ENCODE measurements at regions not wholly inside any gene's neighbourhood (a gene's known extent, or its start where the extent isn't known, plus 50 kb on each side); places are given as distances from the start of the nearest gene placed in this dataset.

DNA sequence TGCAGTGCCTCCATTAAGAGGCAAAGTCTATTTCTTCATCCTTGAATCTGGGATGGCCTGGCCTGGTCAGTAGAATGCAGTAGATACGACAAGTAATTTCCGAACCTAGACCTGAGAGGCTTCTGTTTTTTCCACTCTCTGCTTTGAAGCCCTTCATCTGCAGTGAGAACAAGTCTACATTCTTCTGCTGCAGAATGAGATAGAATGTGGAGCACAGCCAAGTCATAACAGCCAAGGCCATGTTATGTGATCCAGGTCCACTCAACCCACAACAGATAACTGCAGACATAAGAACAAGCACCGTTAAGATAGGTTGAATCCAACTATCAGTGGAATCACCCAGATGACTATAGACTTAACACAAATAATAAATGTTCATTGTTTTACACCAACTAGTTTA lies 1297.7 kb downstream of the C4orf33 start:
- no peak for TF ChIP-seq CTCF (IDR thresholded peaks at IDR 0.05)
- no peak overlapping the region for H3K27ac ChIP-seq
- H3K9ac ChIP-seq = no peak overlapping the region
- no peak overlapping the region for H3K4me2 ChIP-seq (ENCODE audit: low read length)
- no peak overlapping the region for H3K4me3 ChIP-seq (ENCODE audit: low read depth, low read length)
- no peaks in the 10 kb centered on the region for H3K9me3 ChIP-seq (ENCODE audit: control insufficient read depth, low read length)
- no peak overlapping the region for H2AFZ ChIP-seq
- no peaks in the 10 kb centered on the region for H3K79me2 ChIP-seq
- no peaks in the 10 kb centered on the region for H3K27me3 ChIP-seq (ENCODE audit: control insufficient read depth, insufficient read depth, low read length)
- no peaks in the 10 kb centered on the region for H3K4me1 ChIP-seq
- no peaks in the 10 kb centered on the region for H3K36me3 ChIP-seq (ENCODE audit: control insufficient read depth, insufficient read depth, low read length)

- Histone ChIP-seq H3K27ac (no peak overlapping the region), H3K4me3 (ENCODE audit: low read depth, low read length) (no peak overlapping the region), H3K36me3 (ENCODE audit: control insufficient read depth, insufficient read depth, low read length) (no peaks in the 10 kb centered on the region), H3K79me2 (no peaks in the 10 kb centered on the region), H3K9ac (no peak overlapping the region), H3K4me2 (ENCODE audit: low read length) (no peak overlapping the region), H2AFZ (no peak overlapping the region), H3K9me3 (ENCODE audit: control insufficient read depth, low read length) (no peaks in the 10 kb centered on the region), H3K4me1 (no peaks in the 10 kb centered on the region), H3K27me3 (ENCODE audit: control insufficient read depth, insufficient read depth, low read length) (no peaks in the 10 kb centered on the region)
- TF ChIP-seq CTCF (IDR thresholded peaks at IDR 0.05) = no peak
Observed at GRCh38 chr4:130395871-130396270, 1299.9 kb downstream of the C4orf33 start.

DNA sequence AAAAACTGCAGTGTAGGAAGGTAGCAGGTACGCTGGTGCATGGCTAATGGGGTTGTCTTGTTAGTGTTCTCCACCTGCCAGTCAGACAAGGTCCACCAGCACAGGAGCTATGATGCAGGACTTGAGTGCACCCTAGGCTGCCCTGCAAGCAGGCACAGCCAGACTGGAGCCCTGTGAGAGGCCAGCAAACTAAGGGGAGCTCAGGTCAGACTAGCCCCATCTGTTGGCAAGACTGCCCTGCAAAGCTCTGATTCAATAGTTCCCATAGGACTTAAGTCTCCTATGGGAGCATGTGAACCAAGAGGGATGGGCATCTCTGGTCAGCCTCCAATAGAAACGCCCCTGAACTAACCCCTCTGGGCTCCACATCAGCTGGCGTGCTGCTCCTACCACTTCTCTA lies 1307.3 kb downstream of the C4orf33 start:
- Histone ChIP-seq H3K79me2 (no peaks in the 10 kb centered on the region), H3K4me2 (ENCODE audit: low read length) (no peak overlapping the region), H3K27me3 (ENCODE audit: control insufficient read depth, insufficient read depth, low read length) (no peaks in the 10 kb centered on the region), H3K4me3 (ENCODE audit: low read depth, low read length) (no peak overlapping the region), H3K9me3 (ENCODE audit: control insufficient read depth, low read length) (no peaks in the 10 kb centered on the region), H2AFZ (no peak overlapping the region), H3K36me3 (ENCODE audit: control insufficient read depth, insufficient read depth, low read length) (no peaks in the 10 kb centered on the region), H3K9ac (no peak overlapping the region), H3K27ac (no peak overlapping the region), H3K4me1 (no peaks in the 10 kb centered on the region)
- no peak for TF ChIP-seq CTCF (IDR thresholded peaks at IDR 0.05)

DNA sequence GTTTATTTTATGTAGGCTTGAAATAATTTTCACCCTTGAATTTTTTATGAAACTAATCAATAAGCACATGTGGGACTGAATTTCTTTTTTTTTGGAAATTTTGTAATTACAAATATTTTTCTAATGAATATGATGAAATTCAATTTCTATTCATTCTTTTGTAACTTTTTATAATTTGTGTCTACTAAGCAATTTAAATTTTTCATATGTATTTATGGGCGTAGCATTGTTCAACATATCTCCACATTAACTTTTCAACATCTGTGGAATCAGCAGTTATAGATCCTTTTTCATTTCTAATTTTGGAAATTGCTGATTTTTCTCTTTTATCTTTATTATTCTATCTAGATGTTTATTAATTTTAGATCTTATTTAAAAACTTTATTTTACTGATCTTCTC lies 1320.3 kb downstream of the C4orf33 start:
- H3K27ac ChIP-seq = no peak overlapping the region
- H3K4me2 ChIP-seq (ENCODE audit: low read length) = no peak overlapping the region
- H3K9me3 ChIP-seq (ENCODE audit: control insufficient read depth, low read length) = no peaks in the 10 kb centered on the region
- H3K27me3 ChIP-seq (ENCODE audit: control insufficient read depth, insufficient read depth, low read length) = no peaks in the 10 kb centered on the region
- H3K4me3 ChIP-seq (ENCODE audit: low read depth, low read length) = no peak overlapping the region
- no peak overlapping the region for H3K9ac ChIP-seq
- H2AFZ ChIP-seq = no peak overlapping the region
- no peak for TF ChIP-seq CTCF (IDR thresholded peaks at IDR 0.05)
- H3K79me2 ChIP-seq = no peaks in the 10 kb centered on the region
- no peaks in the 10 kb centered on the region for H3K36me3 ChIP-seq (ENCODE audit: control insufficient read depth, insufficient read depth, low read length)
- no peaks in the 10 kb centered on the region for H3K4me1 ChIP-seq

DNA sequence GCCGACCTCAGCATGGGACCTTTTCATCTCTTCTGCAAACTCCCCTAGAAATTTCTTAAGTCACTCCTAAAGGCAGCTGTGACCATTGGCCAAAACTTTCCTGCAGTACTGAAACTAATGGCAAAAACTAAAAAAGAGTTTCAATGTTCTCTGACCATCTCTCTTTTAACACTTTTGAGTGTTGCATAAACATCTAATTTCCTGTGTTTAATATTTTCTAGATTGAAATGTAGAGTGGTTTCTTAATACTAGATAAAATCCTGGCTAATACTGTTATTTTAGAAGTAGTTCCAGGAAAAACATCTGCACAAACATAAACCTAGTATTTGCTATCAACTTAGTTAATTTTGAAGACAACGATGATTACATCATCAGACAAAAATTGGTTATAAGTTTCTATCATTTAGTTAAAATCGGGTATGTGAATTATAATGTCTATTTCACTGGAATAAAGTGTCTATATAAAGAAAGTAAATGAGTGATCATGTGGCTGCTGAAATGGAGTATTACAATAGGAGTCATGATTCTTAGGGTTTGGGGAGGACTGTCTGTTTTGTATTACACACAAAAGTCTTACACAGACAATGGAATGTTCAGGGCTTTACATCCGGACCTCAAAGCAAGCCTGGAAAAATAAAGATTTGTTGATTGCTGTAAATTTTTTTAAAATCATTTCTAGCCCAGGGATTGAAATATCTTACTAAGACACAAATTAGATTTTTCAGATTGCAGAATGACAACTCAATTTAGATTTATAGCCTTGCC lies 1323.4 kb downstream of the C4orf33 start:
- H3K9me3 ChIP-seq (ENCODE audit: control insufficient read depth, low read length) = no peaks in the 10 kb centered on the region
- H3K4me1 ChIP-seq = no peaks in the 10 kb centered on the region
- H3K4me2 ChIP-seq (ENCODE audit: low read length) = no peak overlapping the region
- H3K27ac ChIP-seq = no peak overlapping the region
- H3K9ac ChIP-seq = no peak overlapping the region
- H3K4me3 ChIP-seq (ENCODE audit: low read depth, low read length) = no peak overlapping the region
- H3K27me3 ChIP-seq (ENCODE audit: control insufficient read depth, insufficient read depth, low read length) = no peaks in the 10 kb centered on the region
- no peaks in the 10 kb centered on the region for H3K36me3 ChIP-seq (ENCODE audit: control insufficient read depth, insufficient read depth, low read length)
- H2AFZ ChIP-seq = no peak overlapping the region
- TF ChIP-seq CTCF (IDR thresholded peaks at IDR 0.05) = no peak
- no peaks in the 10 kb centered on the region for H3K79me2 ChIP-seq
